HG03159 (cell line): ENCODE measurements at regions not wholly inside any gene's neighbourhood (a gene's known extent, or its start where the extent isn't known, plus 50 kb on each side); places are given as distances from the start of the nearest gene placed in this dataset.

ENCODE experiments used
- ATAC-seq: cut with Tn5 transposase; IDR thresholded peaks from one replicate; pipeline ENCODE4 v1.9.1; 2021; ENCODE audit warnings: mild to moderate bottlenecking, moderate library complexity; ENCODE audit not compliant: unreplicated experiment

DNA sequence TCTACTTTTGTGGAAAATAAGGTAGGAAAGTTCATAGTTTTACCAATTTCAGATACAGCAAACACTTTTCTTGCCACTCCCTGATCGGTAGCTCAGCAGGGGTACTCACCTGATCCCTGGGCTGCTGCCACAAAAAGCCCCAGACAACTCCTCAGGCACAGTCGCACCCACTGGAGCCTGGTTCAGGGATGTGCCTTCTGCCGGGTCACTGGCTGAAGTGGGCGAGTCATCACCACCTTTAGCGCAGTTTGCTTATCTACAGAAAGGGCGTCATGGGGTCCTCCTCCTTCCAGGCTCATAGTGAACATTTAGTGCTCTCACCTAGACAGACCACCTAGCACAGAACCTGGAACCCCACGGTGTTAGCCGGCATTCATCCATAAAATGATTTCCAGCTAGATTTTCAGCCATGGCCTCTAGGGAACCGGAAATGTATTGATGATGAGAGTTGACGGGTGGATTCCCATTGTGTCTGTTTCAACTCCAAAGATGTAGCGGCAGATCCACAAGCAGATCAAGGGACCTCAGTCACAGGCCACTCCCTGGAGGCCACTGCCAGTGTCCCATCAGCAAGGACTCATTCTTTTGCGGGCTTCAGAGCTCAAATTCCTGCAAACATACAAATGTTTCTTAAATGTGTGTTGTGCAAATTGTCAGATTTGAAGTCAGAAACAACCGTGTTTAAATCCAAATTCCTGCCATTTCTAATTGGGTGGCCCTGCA is 408.4 kb upstream of the SALL3 start:
- no peak for ATAC-seq

DNA sequence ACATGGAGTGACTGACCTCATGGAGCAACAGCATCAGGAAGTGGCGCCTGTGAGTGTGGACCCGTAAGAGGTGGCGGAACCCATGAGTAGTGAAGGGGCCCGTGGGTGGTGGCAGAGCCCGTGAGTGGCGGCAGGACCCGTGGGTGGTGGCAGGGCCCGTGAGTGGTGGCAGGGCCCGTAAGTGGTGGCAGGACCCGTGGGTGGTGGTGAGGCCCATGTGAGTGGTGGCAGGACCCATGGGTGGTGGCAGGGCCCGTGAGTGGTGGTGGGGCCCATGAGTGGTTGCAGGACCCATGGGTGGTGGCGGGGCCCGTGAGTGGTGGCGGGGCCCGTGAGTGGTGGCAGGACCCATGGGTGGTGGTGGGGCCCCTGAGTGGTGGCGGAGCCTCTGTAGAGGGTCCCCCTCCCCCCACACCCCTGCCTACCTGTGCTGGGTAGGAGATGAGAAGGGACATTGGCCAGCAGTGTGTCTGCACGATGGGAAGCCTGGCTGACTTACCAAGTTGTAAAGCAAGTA is 407.7 kb upstream of the SALL3 start:
- no peak for ATAC-seq

DNA sequence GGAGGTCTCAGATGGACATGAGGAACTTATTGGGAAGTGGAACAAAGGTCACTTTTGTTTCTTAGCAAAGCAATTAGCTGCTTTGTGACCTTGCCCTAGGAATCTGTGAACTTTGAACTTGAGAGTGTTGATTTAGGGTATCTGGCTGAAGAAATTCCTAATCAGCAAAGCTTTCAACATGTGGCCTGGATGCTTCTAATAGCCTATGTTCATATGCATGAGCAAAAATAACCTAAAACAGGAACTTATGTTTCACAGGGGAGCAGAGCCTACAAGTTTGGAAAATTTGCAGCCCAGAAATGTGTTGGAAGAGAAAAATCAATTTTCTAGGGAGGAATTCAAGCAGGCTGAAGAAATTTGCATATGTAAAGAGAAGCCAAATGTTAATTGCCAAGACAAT is 405.8 kb upstream of the SALL3 start:
- no peak for ATAC-seq

DNA sequence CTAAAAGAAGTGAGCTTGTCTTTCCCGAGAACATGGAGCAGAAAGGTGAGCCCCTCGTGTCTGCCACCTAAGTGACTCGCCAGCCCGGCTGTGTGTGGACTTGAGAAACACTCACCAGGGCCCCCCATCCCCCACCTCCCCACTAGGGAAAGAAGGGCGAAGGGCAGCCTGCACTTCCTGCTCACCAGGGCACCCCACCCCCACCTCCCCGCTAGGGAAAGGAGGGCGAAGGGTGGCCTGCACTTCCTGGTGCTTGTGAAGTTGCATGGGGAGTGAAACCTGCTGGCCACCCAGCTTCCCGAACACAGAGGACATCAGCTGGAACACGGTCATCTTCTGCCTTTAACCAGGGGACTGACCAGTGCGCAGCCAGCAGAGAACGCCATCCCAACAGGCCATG is 402.7 kb upstream of the SALL3 start:
- no peak for ATAC-seq

DNA sequence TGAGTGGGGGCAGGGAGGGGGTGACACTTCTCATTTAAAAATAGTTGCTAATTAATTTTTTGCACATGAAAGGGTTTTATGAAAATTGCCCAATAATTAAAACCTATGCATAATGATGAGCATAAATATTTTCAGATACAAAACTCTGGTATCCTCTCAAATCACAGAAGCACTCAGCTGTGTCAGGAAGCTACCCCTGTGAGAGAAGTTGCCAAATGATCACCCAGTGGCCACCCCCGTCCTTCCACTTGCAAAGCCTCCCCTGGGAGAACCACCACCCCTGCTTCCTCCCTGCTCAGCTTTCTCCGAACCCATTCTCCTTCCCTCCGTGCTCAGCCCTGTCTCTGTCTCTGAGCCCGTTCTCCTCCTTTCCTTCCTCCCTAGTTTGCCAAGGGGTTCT is 400.2 kb upstream of the SALL3 start:
- no peak for ATAC-seq

DNA sequence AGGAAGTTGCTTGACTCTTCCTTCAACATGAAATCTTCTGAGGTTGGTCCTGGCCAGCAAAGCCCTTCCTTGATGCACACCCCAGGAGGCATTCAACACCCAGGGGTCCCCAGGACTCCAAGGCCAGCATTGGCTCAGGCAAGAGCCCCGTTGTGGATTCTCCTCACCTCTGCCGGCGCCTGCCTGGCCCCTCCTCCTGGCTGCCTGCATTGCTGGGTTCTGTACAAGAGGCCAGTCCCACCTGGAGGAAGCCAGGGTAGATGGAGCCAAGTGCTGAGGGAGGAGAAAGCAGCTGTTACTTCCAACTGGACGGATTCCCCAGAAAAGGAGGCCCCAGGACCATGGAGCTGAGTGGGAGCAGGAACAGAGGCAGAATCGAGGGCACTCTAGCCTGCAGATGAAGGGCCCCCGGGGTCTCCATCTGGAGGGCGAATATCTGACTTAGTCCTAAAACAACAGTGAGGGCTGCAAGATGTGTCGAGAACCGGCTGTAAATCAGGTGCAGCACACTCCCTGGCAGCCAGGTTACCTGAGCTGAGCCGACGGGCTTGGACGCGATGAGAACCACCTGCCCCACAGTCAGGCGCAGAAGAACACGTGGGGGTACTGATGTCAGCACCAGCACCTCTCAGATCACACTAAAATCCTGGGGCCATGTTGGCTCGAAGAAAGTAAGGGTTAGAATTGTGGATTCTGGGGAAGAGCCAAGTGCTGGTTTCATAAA is 399.6 kb upstream of the SALL3 start:
- ATAC-seq, result no peak

DNA sequence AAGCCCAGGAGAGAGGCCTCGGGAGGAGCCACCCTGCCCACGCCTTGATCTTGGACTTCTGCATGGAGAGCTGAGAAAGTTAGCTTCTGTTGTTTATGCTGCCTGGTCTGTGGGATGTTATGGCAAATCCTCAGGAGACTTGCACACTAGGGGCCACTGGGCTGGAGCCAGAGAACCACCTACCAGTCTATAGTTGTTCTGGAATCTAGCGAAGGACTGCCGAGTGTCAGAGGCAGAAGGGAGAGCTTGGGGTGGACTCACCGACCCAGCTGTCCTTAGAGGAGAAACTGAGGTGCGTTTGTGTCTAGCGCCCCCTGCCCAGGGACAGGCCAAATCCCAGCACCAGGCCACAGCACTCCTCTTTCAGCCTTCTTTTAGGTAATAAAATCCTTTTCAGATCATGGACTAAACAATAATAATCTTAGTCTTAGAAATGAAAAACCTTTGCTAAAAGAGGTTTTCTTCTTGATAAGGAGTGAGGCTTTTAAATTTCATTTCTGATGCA is 398.7 kb upstream of the SALL3 start:
- ATAC-seq, result no peak

DNA sequence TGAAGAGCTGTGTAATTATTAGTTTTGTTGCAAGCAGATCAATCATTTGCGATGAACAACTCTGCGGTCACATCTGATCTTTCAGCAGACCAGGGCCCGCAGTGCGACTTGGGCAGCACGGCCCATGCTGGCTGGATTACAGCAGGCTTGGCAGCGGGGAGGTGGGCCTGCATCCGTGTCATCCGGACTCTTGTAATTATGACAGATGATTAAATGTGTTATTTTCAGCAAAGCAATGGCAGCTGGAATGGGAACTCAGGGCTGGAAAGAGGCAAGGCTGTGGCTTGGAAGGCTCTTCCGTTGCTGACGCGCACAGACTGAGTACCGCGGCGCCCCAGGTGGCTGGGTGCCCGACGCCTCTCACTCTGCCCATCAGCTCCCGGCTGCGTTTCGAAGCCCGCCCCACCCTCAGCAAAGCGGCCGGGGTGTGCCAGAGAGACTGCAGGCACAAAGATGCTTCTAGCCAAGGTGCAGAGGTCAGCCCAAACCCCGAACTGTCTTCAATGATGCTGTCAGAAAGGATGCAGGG is 397.4 kb upstream of the SALL3 start:
- ATAC-seq, result no peak

DNA sequence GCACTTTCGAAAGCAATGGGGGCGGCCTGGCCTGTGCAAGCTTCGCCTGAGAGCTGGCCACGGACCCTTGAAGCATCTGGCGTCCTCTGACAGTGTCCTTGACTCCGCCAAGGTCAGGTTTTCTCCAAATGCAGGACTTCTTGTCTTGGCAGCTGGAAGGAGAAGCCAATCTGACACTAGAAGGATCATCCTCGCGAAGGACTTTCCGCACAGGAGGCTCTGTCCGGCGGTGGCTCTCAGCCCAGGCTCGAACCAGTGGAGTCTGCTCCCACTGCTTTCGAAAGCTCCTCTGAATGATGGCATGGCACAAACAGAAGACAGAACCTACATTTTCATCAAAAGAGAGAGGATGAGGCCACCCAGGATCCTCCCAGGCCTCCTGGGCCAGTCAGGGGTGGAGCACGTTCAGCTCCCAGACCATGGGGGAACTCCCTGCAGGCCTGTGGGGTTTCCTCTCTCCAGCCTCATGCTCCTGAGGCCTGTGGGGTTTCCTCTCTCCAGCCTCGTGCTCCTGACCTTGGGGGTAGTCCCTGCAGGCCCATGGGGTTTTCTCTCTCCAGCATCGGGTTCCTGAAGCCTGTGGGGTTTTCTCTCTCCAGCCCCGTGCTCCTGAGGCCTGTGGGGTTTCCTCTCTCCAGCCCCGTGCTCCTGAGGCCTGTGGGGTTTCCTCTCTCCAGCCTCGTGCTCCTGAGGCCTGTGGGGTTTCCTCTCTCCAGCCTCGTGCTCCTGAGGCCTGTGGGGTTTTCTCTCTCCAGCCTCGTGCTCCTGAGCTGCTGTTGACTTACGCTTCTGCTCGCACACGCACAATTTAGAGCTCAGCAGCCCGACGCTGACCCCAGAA is 396.5 kb upstream of the SALL3 start:
- no peak for ATAC-seq

DNA sequence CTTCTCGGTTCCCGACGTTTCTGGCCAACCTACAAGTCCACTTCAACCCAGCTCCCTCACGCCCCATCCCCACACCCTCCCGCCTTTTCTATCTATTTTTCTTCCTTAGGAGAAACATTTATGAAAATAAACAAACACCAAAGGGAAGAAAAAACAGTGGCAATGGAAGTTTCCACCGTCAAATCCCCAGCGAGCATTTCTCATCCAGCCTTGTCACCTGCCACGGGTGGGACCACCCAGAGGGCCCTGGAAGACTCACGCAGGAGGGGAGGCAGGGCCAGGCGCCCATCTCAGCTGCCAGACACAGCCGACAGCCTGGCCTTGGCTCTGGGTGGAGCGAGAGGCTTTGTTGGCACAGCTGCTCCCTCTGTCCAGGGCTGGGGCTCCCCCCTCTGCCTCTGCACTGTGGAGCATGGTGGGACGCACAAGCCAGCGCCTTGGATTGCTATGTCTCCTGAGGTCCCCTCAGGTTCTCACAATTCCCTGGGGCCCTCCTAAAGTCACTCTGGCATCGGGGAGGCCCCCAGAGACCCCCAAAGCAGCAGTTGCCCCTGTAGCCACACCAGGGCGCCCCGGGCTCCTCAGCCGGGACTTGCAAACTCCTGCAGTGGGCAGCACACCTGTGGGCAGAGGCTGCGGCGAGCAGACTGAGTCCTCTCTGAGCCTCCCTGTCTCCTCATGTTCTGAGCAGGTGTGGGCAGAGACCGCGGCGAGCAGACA is 395.7 kb upstream of the SALL3 start:
- no peak for ATAC-seq

DNA sequence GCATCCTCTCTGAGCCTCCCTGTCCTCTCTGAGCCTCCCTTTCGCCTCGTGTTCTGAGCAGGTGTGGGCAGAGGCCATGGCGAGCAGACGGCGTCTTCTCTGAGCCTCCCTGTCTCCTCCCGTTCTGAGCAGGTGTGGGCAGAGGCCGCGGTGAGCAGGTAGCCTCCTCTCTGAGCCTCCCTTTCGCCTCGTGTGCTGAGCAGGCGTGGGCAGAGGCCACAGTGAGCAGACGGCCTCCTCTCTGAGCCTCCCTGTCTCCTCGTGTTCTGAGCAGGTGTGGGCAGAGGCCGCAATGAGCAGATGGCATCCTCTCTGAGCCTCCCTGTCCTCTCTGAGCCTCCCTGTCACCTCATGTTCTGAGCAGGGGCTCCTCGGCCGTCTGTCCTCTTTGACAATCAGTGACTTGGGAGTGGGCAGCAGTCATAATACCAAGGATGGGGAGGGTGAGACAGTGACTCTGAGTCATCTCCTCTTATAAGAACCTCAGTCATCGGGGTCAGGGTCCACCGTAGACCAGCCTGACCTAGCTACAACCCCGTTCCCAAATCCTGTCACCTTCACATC is 395.1 kb upstream of the SALL3 start:
- ATAC-seq, result no peak

DNA sequence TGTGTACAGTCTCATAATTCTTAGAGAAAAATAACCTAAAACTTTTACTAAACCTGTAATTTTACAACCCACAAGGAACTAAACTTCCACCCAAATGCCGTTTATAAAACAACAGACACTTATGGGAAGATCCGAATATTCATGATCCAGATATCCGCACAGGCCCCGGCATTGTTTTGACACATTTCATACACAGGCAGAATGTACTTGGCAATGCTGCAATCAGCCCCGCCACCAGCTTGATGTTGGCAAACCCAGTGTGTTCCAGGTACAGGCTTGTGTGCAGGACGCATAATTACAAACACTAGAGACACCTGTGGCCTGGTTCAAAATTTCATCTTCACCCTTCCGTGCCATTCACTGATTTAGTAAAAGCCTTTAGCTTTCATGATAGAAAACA is 393.0 kb upstream of the SALL3 start:
- no peak for ATAC-seq

DNA sequence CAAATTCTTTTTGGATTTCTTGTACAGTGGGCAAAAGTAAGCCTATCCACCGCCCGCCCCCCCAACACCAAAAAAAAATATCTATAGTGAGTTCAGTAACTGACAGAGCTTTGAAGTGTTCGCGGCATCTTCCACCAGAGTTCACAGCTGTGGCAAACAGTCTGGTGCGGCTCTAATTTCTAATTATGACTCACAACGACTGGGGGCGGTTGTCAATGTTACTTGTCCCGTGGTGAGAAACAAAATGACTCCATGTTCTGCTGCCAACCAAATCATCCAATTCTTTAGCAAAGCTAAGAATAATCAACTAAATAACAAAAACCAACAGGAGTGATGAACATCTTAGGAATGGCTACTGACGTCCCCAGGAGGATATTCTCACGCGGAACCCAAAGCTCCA is 392.5 kb upstream of the SALL3 start:
- ATAC-seq, result no peak

DNA sequence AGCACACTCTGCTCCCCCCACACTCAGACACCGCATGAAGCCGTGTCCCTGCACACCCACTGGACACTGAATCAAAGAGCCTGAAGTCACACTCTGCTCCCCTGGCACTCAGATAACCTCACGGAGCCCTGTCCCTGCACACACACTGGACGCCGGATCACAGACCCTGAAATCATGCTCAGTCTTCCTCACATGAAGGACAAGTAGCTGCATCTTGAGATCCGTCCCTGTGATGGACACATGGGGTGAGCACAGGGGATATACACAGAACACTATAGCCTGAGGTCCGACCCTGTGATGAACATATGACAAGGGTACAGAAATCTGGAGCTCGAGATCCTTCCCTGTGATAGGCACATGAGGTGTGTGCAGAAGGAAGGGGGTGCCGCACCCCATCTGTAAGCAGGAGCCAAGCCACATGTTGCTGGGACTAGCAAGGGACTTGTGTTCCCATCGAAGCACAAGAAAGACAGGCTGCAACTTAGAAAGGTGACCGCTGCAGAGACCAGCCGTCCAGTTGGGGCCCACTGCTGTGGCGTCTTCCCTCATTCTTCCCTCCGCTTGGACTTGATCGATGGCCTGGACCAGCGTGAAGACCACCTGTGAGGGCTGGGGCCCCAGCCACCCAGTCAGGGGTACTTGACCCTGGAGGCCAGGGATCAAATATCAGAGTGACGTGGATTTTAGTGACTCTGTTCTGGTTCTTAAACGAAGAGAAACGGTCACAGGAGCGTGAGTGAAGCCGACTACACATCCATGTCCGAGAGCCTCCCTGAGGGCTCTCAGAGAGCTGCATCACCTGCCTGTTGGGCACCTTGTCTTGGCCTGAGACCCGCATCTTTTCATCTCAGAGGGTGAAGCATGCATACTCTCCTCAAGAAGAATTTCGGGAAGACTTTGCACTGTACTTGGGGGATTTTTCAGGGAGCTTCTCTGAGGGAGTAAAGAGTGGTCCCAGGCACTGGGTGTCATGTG is 391.7 kb upstream of the SALL3 start:
- no peak for ATAC-seq

DNA sequence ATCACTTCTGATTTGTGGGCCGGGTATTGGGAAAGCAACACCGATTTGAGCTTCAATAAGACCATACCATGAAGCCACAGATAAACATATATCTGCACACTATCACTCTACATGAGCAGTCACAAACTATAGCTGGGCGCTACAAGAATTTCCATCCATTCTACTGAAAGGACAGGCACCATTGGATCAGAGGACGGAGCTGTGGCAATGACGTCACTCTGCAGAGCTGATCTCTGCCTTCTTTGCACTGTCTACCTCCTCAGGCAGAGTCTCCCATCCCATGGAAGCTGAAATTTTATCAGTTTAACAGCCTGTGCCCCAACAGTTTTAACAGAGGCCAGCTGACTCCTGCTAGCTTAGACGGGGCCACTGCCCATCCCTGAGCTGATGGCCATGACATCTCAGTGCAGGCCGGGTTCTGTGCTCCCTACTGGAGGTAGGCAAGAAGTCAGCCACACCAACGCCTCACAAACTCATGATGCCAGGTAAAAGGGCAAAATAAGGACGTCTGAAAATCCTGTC is 389.6 kb upstream of the SALL3 start:
- ATAC-seq, result no peak

DNA sequence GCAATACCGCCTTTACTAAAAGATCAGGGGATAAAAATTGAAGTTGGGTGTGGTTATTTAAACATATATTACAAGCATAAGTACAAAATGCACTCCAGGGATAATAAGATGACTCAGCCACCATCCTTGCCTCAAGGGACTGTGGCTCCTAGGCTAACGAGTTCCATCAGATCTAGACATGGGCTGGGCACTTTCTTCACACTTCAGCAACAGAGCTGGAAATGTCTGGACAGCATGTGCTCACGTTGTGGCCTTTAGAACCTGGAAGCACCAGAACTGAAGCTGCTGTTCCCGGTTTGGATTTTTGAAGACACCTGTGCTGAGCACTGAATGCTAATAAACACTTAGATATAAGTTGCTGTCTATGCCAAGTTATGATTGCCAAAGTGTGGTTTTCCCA is 384.2 kb upstream of the SALL3 start:
- no peak for ATAC-seq

DNA sequence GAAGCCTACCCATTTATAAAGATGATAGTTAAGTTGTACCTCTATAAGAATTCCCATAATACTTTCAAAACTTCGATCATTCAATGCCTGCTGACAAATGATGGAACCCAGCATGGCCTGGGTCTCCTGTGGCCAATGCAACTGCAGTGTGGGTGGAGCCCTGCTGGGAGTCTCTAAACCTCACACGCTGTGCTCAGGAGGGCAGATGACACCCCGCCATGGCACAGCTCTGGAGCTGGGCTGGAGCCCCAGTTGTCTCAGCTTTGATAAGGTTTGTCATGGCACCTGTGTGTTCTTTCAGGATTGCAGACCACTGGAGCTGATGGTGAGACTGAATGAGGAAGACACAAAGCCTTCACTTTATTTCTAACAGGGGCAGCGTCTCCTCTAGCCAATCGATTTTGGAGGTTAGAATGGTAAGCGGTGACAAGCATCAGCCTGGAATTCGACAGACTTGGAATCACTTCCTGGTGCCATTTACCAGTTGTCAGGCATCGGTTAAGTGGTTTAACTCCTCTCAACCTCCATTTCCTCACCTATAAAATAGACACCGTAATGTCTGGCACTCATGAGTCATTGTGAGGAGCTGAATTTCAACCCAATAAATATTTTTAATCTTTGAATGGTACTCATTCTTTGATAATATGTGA is 383.6 kb upstream of the SALL3 start:
- no peak for ATAC-seq

DNA sequence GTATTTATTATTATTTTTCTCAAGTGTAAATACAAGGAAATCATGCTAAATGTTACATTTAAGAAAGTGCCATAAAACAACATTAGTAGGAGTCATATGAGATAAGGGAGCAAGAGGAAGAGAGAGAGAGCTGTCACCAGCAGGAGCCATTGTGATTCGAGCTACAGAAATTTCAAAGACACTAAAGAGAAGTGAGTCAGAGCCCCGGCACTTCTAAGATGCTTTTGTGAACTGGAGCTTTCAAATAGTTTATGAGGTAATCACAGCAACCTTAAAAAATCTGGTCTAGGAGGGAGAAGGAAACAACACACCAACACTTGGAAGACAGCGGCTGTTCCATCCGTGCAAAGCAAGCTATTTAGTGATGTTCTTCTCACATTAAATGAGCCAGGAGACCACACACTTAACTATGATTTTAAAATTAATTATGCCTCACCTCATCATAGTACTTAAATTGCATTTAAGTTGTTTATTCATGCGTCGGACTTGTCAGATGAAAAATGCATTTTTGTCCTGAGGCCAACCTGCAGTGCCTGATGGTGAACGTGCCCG is 382.7 kb upstream of the SALL3 start:
- ATAC-seq, result no peak
